ENCODE measurements at regions not wholly inside any gene's neighbourhood (a gene's known extent, or its start where the extent isn't known, plus 50 kb on each side); places are given as distances from the start of the nearest gene placed in this dataset.

GRCh38 chr3:72413228-72413627 lies 435.0 kb downstream of the SHQ1 start:
- WGBS (ENCODE audit: low lambda C conversion rate, missing lambda C conversion rate) = 72% methylated on average over 4 of the region's 4 CpGs
- Histone ChIP-seq H3K4me2 (no peak overlapping the region), H3K79me2 (peaks cover 100% of the 10 kb centered on the region), H3K4me3 (no peak overlapping the region), H3K9me3 (ENCODE audit: low read depth) (no peaks in the 10 kb centered on the region), H3K27me3 (no peaks in the 10 kb centered on the region), H3K9me2 (replicated peaks; ENCODE audit: insufficient read depth) (no peaks in the 10 kb centered on the region), H2AFZ (no peak overlapping the region), H3K36me3 (replicated peaks; ENCODE audit: insufficient read depth, low read depth) (no peaks in the 10 kb centered on the region), H4K20me1 (ENCODE audit: insufficient read depth, poor library complexity, severe bottlenecking) (peaks cover 98% of the 10 kb centered on the region), H3K4me1 (ENCODE audit: insufficient read depth) (peaks cover 21% of the 10 kb centered on the region), H3K27ac (no peak overlapping the region)
- DNase-seq (ENCODE audit: low spot score) = no peak
- TF ChIP-seq EZH2phosphoT487 (IDR thresholded peaks at IDR 0.05; ENCODE audit: low read depth, severe bottlenecking, unreplicated experiment) = no peak
- no peak for TF ChIP-seq EZH2 (IDR thresholded peaks at IDR 0.05; ENCODE audit: borderline replicate concordance)
- TF ChIP-seq CTCF (IDR thresholded peaks at IDR 0.05; ENCODE audit: poor library complexity) = no peak

- no peak overlapping the region for H3K27ac ChIP-seq
- H3K9me2 ChIP-seq (replicated peaks; ENCODE audit: insufficient read depth) = no peaks in the 10 kb centered on the region
- H3K4me3 ChIP-seq = no peak overlapping the region
- H3K4me2 ChIP-seq = no peak overlapping the region
- H3K36me3 ChIP-seq (replicated peaks; ENCODE audit: insufficient read depth, low read depth) = no peaks in the 10 kb centered on the region
- TF ChIP-seq CTCF (IDR thresholded peaks at IDR 0.05; ENCODE audit: poor library complexity) = no peak
- no peak for TF ChIP-seq EZH2phosphoT487 (IDR thresholded peaks at IDR 0.05; ENCODE audit: low read depth, severe bottlenecking, unreplicated experiment)
- TF ChIP-seq EZH2 (IDR thresholded peaks at IDR 0.05; ENCODE audit: borderline replicate concordance) = no peak
- peaks cover 98% of the 10 kb centered on the region for H4K20me1 ChIP-seq (ENCODE audit: insufficient read depth, poor library complexity, severe bottlenecking)
- WGBS (ENCODE audit: low lambda C conversion rate, missing lambda C conversion rate) = 94% methylated on average over 5 of the region's 5 CpGs
- H3K9me3 ChIP-seq (ENCODE audit: low read depth) = no peaks in the 10 kb centered on the region
- H3K79me2 ChIP-seq = peaks cover 100% of the 10 kb centered on the region
- DNase-seq (ENCODE audit: low spot score) = no peak
- peaks cover 21% of the 10 kb centered on the region for H3K4me1 ChIP-seq (ENCODE audit: insufficient read depth)
- no peak overlapping the region for H2AFZ ChIP-seq
- no peaks in the 10 kb centered on the region for H3K27me3 ChIP-seq
Measured at GRCh38 chr3:72412340-72412956, 435.8 kb downstream of the SHQ1 start.

GRCh38 chr3:72411843-72412242 lies 436.4 kb downstream of the SHQ1 start:
- Histone ChIP-seq H3K79me2 (peaks cover 100% of the 10 kb centered on the region), H3K4me2 (peak overlapping the region; percentile 34), H3K27me3 (no peaks in the 10 kb centered on the region), H2AFZ (no peak overlapping the region), H3K4me3 (no peak overlapping the region), H3K9me3 (ENCODE audit: low read depth) (no peaks in the 10 kb centered on the region), H3K4me1 (ENCODE audit: insufficient read depth) (peaks cover 21% of the 10 kb centered on the region), H3K36me3 (replicated peaks; ENCODE audit: insufficient read depth, low read depth) (no peaks in the 10 kb centered on the region), H3K27ac (no peak overlapping the region), H3K9me2 (replicated peaks; ENCODE audit: insufficient read depth) (no peaks in the 10 kb centered on the region), H4K20me1 (ENCODE audit: insufficient read depth, poor library complexity, severe bottlenecking) (peaks cover 98% of the 10 kb centered on the region)
- no peak for TF ChIP-seq CTCF (IDR thresholded peaks at IDR 0.05; ENCODE audit: poor library complexity)
- no peak for TF ChIP-seq EZH2phosphoT487 (IDR thresholded peaks at IDR 0.05; ENCODE audit: low read depth, severe bottlenecking, unreplicated experiment)
- no peak for TF ChIP-seq EZH2 (IDR thresholded peaks at IDR 0.05; ENCODE audit: borderline replicate concordance)
- WGBS (ENCODE audit: low lambda C conversion rate, missing lambda C conversion rate) = 75% methylated on average over 1 of the region's 1 CpG
- DNase-seq (ENCODE audit: low spot score) = no peak

Data from hepatocyte (in vitro differentiated cells).